GM12873 (cell line): ENCODE measurements at regions not wholly inside any gene's neighbourhood (a gene's known extent, or its start where the extent isn't known, plus 50 kb on each side); places are given as distances from the start of the nearest gene placed in this dataset.

Experiments
- TF ChIP-seq, protein P1 (sequence below): IDR thresholded peaks from 2 replicates; pipeline ENCODE4 v1.5.1; 2012; ENCODE audit warnings: low read depth, mild to moderate bottlenecking, moderate library complexity, low read length, control low read depth; ENCODE audit not compliant: insufficient read depth; ENCODE audit errors: missing control alignments

DNA sequence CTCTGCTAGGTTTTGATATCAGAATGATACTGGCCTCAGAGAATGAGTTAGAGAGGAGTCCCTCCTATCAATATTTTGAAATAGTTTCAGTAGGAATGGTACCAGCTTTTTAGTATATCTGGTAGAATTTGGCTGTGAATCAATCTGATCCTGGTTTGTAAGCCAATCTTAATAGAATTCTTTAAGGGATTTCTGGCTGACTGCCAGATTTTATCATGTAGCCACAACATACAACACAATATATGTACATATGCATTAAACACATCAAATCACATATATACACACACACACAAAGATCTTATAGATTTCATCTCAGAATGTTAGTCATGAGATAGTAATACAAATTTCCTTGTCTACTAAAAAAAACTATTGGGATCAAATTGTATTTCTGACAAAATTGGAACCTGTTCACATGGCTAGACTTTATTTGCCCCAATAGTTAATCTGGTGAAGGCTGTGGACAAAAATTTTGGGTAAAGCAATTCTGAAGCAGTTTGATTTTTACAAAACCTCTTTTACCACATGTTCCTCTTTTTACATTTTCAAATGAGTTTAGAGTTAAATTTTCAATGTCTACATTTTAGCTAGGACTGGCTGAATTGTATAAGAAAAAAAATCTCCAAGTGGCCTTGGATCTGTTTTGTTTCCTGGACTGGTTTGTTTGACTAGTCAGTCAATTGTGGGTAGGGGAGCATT is 151.7 kb downstream of the FASLG start:
- TF ChIP-seq, protein P1, sequence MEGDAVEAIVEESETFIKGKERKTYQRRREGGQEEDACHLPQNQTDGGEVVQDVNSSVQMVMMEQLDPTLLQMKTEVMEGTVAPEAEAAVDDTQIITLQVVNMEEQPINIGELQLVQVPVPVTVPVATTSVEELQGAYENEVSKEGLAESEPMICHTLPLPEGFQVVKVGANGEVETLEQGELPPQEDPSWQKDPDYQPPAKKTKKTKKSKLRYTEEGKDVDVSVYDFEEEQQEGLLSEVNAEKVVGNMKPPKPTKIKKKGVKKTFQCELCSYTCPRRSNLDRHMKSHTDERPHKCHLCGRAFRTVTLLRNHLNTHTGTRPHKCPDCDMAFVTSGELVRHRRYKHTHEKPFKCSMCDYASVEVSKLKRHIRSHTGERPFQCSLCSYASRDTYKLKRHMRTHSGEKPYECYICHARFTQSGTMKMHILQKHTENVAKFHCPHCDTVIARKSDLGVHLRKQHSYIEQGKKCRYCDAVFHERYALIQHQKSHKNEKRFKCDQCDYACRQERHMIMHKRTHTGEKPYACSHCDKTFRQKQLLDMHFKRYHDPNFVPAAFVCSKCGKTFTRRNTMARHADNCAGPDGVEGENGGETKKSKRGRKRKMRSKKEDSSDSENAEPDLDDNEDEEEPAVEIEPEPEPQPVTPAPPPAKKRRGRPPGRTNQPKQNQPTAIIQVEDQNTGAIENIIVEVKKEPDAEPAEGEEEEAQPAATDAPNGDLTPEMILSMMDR = no peak

DNA sequence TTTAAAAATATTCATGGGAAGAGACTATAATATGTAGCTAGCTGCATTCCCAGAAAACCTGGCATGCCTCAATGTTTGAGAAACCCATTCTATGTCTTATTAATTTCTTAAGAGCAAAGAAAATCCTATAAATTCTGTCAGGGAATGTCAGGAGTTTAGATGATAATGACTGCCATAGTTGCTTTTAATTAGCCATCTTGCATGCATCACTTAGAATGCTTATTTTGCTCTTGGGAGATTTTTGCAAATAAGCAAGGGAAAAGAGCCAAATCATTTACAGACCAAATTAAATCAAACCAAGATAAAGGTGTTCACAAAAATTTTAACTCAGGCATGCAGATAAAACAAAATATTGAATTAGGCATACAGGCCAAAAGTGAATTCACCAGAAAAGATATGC is 152.8 kb downstream of the FASLG start:
- TF ChIP-seq, protein P1 = no peak

DNA sequence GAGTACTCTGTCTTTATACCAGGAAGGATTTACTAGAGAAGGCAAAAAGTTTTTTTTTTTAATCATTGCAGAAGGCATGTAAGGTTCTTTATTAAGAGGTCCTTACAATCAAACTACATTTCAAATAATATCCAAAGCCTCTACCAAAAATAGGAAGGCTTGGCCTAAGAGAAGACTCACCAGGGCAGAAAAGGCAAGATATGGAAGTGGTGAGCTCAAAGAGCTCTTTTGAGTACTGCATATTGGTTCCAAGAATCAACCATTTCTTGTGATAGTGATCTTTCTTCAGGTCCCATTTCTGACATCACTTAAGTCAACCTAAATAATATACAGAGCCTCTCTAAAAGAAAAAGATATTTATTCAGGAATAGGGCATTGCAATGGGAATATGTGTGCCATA is 153.2 kb downstream of the FASLG start:
- TF ChIP-seq, protein P1 = no peak

DNA sequence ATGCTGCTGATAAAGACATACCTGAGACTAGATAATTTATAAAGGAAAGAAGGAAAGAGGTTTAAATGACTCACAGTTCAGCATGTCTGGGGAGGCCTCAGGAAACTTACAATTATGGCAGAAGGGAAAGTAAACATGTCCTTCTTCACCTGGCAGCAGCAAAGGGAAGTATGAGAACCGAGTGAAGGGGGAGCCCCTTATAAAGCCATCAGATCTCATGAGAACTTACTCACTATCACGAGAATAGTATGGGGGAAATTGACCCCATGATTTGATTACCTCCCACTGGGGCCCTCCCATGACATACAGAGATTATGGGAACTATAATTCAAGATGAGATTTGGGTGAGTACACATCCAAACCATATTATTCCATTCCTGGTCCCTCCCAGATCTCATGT is 154.4 kb downstream of the FASLG start:
- TF ChIP-seq, protein P1 = no peak

DNA sequence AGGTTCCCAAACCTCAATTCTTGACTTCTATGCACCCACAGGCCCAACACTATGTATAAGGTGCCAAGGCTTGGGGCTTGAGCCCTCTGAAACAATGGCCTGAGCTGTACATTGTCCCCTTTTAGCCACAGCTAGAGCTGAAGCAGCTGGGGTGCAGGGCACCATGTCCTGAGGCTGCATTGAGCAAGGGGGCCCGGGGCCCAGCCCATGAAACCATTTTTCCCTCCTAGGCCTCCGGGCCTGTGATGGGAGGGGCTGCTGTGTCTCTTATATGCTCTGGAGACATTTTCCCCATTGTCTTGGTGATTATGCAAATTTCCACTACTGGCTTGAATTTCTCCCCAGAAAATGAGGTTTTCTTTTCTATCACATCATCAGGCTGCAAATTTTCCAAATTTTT is 155.5 kb downstream of the FASLG start:
- TF ChIP-seq, protein P1 = no peak

DNA sequence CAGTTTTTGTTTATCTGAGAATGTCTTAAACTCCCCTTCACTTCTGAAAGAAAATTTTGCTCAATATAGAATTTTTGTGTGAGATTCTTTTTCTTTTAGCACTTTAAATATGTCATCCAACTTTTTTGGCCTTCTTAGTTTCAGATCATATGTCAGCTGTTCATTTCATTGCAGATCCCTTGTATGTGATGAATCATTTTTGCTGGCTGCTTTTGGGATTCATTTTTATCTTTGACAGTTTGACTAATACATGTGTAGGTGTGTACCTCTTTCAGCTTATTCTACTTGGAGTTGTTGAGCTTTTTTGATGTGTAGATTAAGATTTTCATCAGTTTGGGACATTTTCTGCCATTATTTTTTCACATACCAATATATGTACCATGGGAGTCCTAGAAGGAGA is 156.8 kb downstream of the FASLG start:
- TF ChIP-seq, protein P1 = no peak

DNA sequence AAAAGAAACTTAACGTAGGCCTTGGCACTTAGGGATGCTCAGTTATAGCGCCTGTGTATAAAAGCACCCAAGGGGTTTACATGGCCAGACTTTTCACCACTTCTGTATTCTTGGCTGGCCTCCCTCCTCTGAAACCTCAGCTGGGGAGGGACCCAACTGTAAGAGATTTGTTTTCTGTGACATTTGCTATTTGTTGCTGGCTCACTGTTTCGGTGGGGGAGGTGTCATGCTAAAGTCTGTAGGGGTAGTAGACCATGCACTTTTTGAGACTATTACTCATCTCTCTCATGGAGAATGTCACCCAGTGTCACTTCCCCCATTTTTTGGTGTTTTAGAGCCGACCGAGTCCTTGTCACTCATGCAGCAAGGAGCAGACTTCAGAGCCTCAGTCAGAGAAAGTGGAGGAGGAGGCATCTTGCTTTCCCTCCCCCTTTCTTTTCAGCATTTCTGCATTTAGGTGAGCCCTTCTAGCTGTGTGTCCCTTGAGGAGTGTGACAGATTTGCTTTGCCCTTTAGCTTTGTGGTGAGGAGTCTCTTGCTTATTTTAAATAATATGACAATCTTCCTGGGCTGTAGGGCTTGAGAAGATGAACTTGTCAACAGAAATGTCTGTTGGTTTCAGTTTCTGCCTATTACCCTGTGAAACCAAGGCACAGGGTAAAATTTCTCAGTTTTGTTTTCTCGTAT is 160.1 kb downstream of the FASLG start:
- TF ChIP-seq, protein P1 = no peak
